ENCODE measurements at regions not wholly inside any gene's neighbourhood (a gene's known extent, or its start where the extent isn't known, plus 50 kb on each side); places are given as distances from the start of the nearest gene placed in this dataset.
"Not testable (repeated sequence)": the region's sequence is repeated elsewhere in the genome, so short reads cannot be mapped to it uniquely, and the experiment has no call there.

DNA sequence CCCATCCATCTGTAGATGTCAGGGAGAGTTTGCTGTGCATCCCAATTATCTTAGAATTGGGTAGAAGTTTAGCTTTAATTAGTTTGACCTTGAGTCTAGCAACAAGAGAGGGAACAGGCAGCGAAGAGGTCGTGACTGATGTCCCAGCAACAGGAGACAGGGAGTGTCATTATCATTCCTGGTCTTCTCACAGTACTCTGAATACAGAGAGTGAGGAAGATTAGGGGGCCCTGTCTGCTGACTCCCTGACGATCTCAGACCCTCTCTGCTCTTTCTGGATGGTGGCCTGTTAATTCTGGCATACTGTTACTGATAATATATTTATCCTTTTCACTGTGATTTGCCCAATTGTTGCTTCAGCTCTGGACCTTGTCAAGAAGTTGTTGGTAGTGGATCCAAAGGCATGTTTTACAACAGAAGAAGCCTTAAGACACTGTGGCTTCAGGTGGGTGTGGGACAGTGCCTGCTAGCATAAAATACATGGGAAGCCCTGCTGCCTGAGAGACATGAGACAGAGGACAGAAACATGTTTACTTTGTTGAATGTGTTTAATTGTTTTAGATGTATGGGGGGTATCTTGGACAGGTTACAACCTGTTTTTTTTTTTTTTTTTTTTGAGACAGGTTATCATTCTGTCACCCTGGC lies 256.6 kb downstream of the GOLGA6L6 start:
- not testable (repeated sequence) for TF ChIP-seq POLR2A (IDR thresholded peaks at IDR 0.05)
- TF ChIP-seq, protein P1, sequence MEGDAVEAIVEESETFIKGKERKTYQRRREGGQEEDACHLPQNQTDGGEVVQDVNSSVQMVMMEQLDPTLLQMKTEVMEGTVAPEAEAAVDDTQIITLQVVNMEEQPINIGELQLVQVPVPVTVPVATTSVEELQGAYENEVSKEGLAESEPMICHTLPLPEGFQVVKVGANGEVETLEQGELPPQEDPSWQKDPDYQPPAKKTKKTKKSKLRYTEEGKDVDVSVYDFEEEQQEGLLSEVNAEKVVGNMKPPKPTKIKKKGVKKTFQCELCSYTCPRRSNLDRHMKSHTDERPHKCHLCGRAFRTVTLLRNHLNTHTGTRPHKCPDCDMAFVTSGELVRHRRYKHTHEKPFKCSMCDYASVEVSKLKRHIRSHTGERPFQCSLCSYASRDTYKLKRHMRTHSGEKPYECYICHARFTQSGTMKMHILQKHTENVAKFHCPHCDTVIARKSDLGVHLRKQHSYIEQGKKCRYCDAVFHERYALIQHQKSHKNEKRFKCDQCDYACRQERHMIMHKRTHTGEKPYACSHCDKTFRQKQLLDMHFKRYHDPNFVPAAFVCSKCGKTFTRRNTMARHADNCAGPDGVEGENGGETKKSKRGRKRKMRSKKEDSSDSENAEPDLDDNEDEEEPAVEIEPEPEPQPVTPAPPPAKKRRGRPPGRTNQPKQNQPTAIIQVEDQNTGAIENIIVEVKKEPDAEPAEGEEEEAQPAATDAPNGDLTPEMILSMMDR (IDR thresholded peaks at IDR 0.05): not testable (repeated sequence)
